ENCODE measurements at regions not wholly inside any gene's neighbourhood (a gene's known extent, or its start where the extent isn't known, plus 50 kb on each side); places are given as distances from the start of the nearest gene placed in this dataset.

- no peaks in the 10 kb centered on the region for H3K79me2 ChIP-seq (ENCODE audit: insufficient read depth, low read length)
These were observed 133.7 kb upstream of the CDK1 start for GRCh38 chr10:60644436-60645130.

GRCh38 chr10:60643874-60644273, 134.4 kb upstream of the CDK1 start:
- Histone ChIP-seq H3K4me2 (ENCODE audit: low read length) (no peak overlapping the region), H3K9me2 (ENCODE audit: low read depth, low read length) (no peaks in the 10 kb centered on the region), H3K27ac (ENCODE audit: low read depth, low read length, poor library complexity, severe bottlenecking) (no peak overlapping the region), H3K9me3 (ENCODE audit: low read length) (no peaks in the 10 kb centered on the region), H2AFZ (ENCODE audit: low read length) (no peak overlapping the region), H3K4me3 (ENCODE audit: low read depth, low read length, poor library complexity, severe bottlenecking) (no peak overlapping the region), H3K27me3 (ENCODE audit: insufficient read depth, low read length) (no peaks in the 10 kb centered on the region), H4K20me1 (ENCODE audit: insufficient read depth, low read length) (no peaks in the 10 kb centered on the region), H3K9ac (ENCODE audit: low read length) (no peak overlapping the region), H3K4me1 (ENCODE audit: insufficient read depth, low read length, severe bottlenecking) (peaks cover 2% of the 10 kb centered on the region), H3F3A (ENCODE audit: insufficient read depth, low read length) (no peaks in the 10 kb centered on the region), H3K36me3 (ENCODE audit: insufficient read depth, low read length) (no peaks in the 10 kb centered on the region), H3K79me2 (ENCODE audit: insufficient read depth, low read length) (no peaks in the 10 kb centered on the region)
- TF ChIP-seq CTCF (IDR thresholded peaks at IDR 0.05; ENCODE audit: low read length): no peak
- TF ChIP-seq EZH2 (IDR thresholded peaks at IDR 0.05; ENCODE audit: borderline replicate concordance, low read length): no peak

More at GRCh38 chr10:60644436-60645130, 133.7 kb upstream of the CDK1 start:
- H2AFZ ChIP-seq (ENCODE audit: low read length): no peak overlapping the region
- H3K4me2 ChIP-seq (ENCODE audit: low read length): no peak overlapping the region
- no peaks in the 10 kb centered on the region for H3K27me3 ChIP-seq (ENCODE audit: insufficient read depth, low read length)
- no peaks in the 10 kb centered on the region for H3F3A ChIP-seq (ENCODE audit: insufficient read depth, low read length)
- no peak overlapping the region for H3K9ac ChIP-seq (ENCODE audit: low read length)
- H4K20me1 ChIP-seq (ENCODE audit: insufficient read depth, low read length): no peaks in the 10 kb centered on the region
- H3K4me3 ChIP-seq (ENCODE audit: low read depth, low read length, poor library complexity, severe bottlenecking): no peak overlapping the region
- H3K36me3 ChIP-seq (ENCODE audit: insufficient read depth, low read length): no peaks in the 10 kb centered on the region
- H3K9me2 ChIP-seq (ENCODE audit: low read depth, low read length): no peaks in the 10 kb centered on the region
- no peak for TF ChIP-seq CTCF (IDR thresholded peaks at IDR 0.05; ENCODE audit: low read length)
- TF ChIP-seq EZH2 (IDR thresholded peaks at IDR 0.05; ENCODE audit: borderline replicate concordance, low read length): no peak
- H3K9me3 ChIP-seq (ENCODE audit: low read length): no peaks in the 10 kb centered on the region
- peaks cover 9% of the 10 kb centered on the region for H3K4me1 ChIP-seq (ENCODE audit: insufficient read depth, low read length, severe bottlenecking)
- H3K27ac ChIP-seq (ENCODE audit: low read depth, low read length, poor library complexity, severe bottlenecking): no peak overlapping the region

GRCh38 chr10:60629332-60629731, 148.9 kb upstream of the CDK1 start:
- Histone ChIP-seq H2AFZ (ENCODE audit: low read length) (no peak overlapping the region), H3K27me3 (ENCODE audit: insufficient read depth, low read length) (no peaks in the 10 kb centered on the region), H3K4me3 (ENCODE audit: low read depth, low read length, poor library complexity, severe bottlenecking) (no peak overlapping the region), H4K20me1 (ENCODE audit: insufficient read depth, low read length) (no peaks in the 10 kb centered on the region), H3K9me2 (ENCODE audit: low read depth, low read length) (no peaks in the 10 kb centered on the region), H3K9me3 (ENCODE audit: low read length) (no peaks in the 10 kb centered on the region), H3F3A (ENCODE audit: insufficient read depth, low read length) (no peaks in the 10 kb centered on the region), H3K9ac (ENCODE audit: low read length) (no peak overlapping the region), H3K79me2 (ENCODE audit: insufficient read depth, low read length) (no peaks in the 10 kb centered on the region), H3K4me1 (ENCODE audit: insufficient read depth, low read length, severe bottlenecking) (no peaks in the 10 kb centered on the region), H3K36me3 (ENCODE audit: insufficient read depth, low read length) (no peaks in the 10 kb centered on the region), H3K4me2 (ENCODE audit: low read length) (no peak overlapping the region), H3K27ac (ENCODE audit: low read depth, low read length, poor library complexity, severe bottlenecking) (no peak overlapping the region)
- no peak for TF ChIP-seq EZH2 (IDR thresholded peaks at IDR 0.05; ENCODE audit: borderline replicate concordance, low read length)
